ENCODE measurements at regions not wholly inside any gene's neighbourhood (a gene's known extent, or its start where the extent isn't known, plus 50 kb on each side); places are given as distances from the start of the nearest gene placed in this dataset.

- Histone ChIP-seq H3K4me2 (ENCODE audit: insufficient read depth in 1 of 2, low read depth in 2 of 2, low read length in 2 of 2) (no peak overlapping the region), H3K9ac (replicated peaks in 1 of 4; ENCODE audit: extremely low read depth in 1 of 4, low read depth in 3 of 4, low read length in 3 of 4) (no peak overlapping the region), H2BK12ac (ENCODE audit: low read depth, low read length) (no peak overlapping the region), H3K56ac (replicated peaks; ENCODE audit: insufficient read length, low read depth, low read length) (no peak overlapping the region), H2BK120ac (replicated peaks; ENCODE audit: low read depth, low read length) (no peak overlapping the region), H2BK15ac (ENCODE audit: low read length) (no peak overlapping the region), H2BK20ac (ENCODE audit: low read length) (no peak overlapping the region), H3K27ac (ENCODE audit: low read depth, low read length) (no peak overlapping the region), H3K4me1 (replicated peaks in 1 of 4; ENCODE audit: control insufficient read depth in 3 of 4, insufficient read depth in 4 of 4, low read length in 3 of 4) (no peaks in the 10 kb centered on the region; a peak in 2 of 7 replicates), H4K5ac (ENCODE audit: insufficient read length, low read depth, low read length) (no peak overlapping the region), H3K79me2 (ENCODE audit: control insufficient read depth in 1 of 2, insufficient read depth in 2 of 2, low read length in 2 of 2) (no peaks in the 10 kb centered on the region), H3K27me3 (replicated peaks in 1 of 4; ENCODE audit: control insufficient read depth in 3 of 4, extremely low read depth in 1 of 4, insufficient read depth in 3 of 4, low read length in 3 of 4) (no peaks in the 10 kb centered on the region), H3K14ac (ENCODE audit: insufficient read length) (no peak overlapping the region), H3K23me2 (ENCODE audit: low read depth, low read length) (no peaks in the 10 kb centered on the region), H4K20me1 (replicated peaks in 1 of 2; ENCODE audit: control insufficient read depth in 1 of 2, insufficient read depth in 2 of 2, low read length in 2 of 2) (no peaks in the 10 kb centered on the region), H2AFZ (ENCODE audit: low read length) (no peak overlapping the region), H2BK5ac (ENCODE audit: low read depth, low read length) (no peak overlapping the region), H4K8ac (ENCODE audit: extremely low read depth, insufficient read depth, low read length) (no peak overlapping the region), H3K4ac (replicated peaks; ENCODE audit: insufficient read length, low read depth, low read length) (no peak overlapping the region), H3K18ac (ENCODE audit: extremely low read depth, low read length) (no peak overlapping the region), H3K4me3 (ENCODE audit: extremely low read depth in 1 of 4, insufficient read depth in 2 of 4, low read depth in 3 of 4, low read length in 4 of 4) (no peak overlapping the region), H2AK5ac (ENCODE audit: low read depth, low read length) (no peak overlapping the region), H3K36me3 (ENCODE audit: control insufficient read depth in 2 of 4, insufficient read depth in 4 of 4, low read length in 3 of 4) (no peaks in the 10 kb centered on the region; a peak in 1 of 8 replicates), H4K91ac (replicated peaks; ENCODE audit: insufficient read length, low read length) (no peak overlapping the region), H3K79me1 (ENCODE audit: low read depth, low read length) (no peaks in the 10 kb centered on the region), H3K23ac (ENCODE audit: insufficient read length) (no peak overlapping the region), H3K9me3 (ENCODE audit: insufficient read depth in 2 of 2, low read depth in 1 of 2, low read length in 1 of 2) (peaks cover 15 to 17% of the 10 kb centered on the region in 2 experiments; a peak in 3 of 4 replicates)
- FAIRE-seq = no peak
- no peak for TF ChIP-seq GTF2F1 (IDR thresholded peaks at IDR 0.05; ENCODE audit: borderline replicate concordance, low read depth, low read length)
- no peak for TF ChIP-seq RNF2 (IDR thresholded peaks at IDR 0.05; ENCODE audit: borderline replicate concordance, low read depth, low read length, missing control alignments, poor library complexity, severe bottlenecking)
- no peak for TF ChIP-seq MAX (IDR thresholded peaks at IDR 0.05)
- TF ChIP-seq JUN (IDR thresholded peaks at IDR 0.05; ENCODE audit: low read depth, low read length) = no peak
- no peak for TF ChIP-seq RBBP5 (IDR thresholded peaks at IDR 0.05; ENCODE audit: borderline replicate concordance, low read depth, low read length)
- TF ChIP-seq TCF12 (IDR thresholded peaks at IDR 0.05; ENCODE audit: low read depth, low read length) = no peak
- TF ChIP-seq SIN3A (conservative IDR thresholded peaks at IDR 0.05 in 1 of 2, IDR thresholded peaks at IDR 0.05 in 1 of 2; ENCODE audit: low read depth in 1 of 2, low read length in 2 of 2) = no peak
- no peak for TF ChIP-seq ZNF274 (IDR thresholded peaks at IDR 0.05; ENCODE audit: borderline replicate concordance, extremely low read depth, low read length)
- TF ChIP-seq CTBP2 (IDR thresholded peaks at IDR 0.05; ENCODE audit: borderline replicate concordance, insufficient read depth, insufficient read length, low read length) = no peak
- 100% methylated on average over 1 of the region's 1 CpG; no CpG with 5 or more reads in 1 of the 2 experiments for WGBS, 2 experiments (ENCODE audit: extremely low coverage in 1 of 2, insufficient coverage in 1 of 2, insufficient read length in 1 of 2, insufficient replicate concordance in 2 of 2, low coverage in 1 of 2, low lambda C conversion rate in 2 of 2, missing lambda C conversion rate in 1 of 2)
- POLR2A ChIA-PET (ENCODE audit: partially characterized antibody) = no interaction called here
- CTCF ChIA-PET (ENCODE audit: partially characterized antibody) = interaction anchor here (3.1 to 3.4 kb wide), 2 partner anchors 332 to 362 kb away, joined by 20 to 60 read pairs; no protein-coding TSS in a partner anchor
- DNase-seq (ENCODE audit: low read depth in 1 of 2, low spot score in 2 of 2) = no peak
Observed at GRCh38 chr1:222457084-222457483, 90.8 kb downstream of the HHIPL2 start.

Data from H1 (cell line).